Ovary (tissue), 7 donors: ENCODE measurements at regions not wholly inside any gene's neighbourhood (a gene's known extent, or its start where the extent isn't known, plus 50 kb on each side); places are given as distances from the start of the nearest gene placed in this dataset.

Experiments
- DNase-seq, 5 donors: peaks; one replicate each; pipeline ENCODE4 v3.0.0-alpha.2; 2019 to 2020
- H3K27ac ChIP-seq, 2 donors: fragments of 200-600 bp; one replicate each; pipeline versions ENCODE4 v1.5.1 to v1.8.0; 2019 to 2022
- H3K27me3 ChIP-seq: fragments of 200-600 bp; one replicate; pipeline ENCODE4 v1.8.0; 2022
- H3K36me3 ChIP-seq: fragments of 200-600 bp; sonication (generic); one replicate; pipeline ENCODE4 v1.5.1; 2019
- H3K4me1 ChIP-seq: one replicate; pipeline ENCODE4 v1.8.1; 2013; ENCODE audit warnings: mild to moderate bottlenecking, moderate library complexity; ENCODE audit not compliant: insufficient read depth
- H3K4me3 ChIP-seq: fragments of 200-600 bp; sonication (generic); one replicate; pipeline ENCODE4 v1.5.1; 2017
- H3K9me3 ChIP-seq, 2 donors: fragments of 200-600 bp in 1 of 2; sonication (generic) in 1 of 2; one replicate each; pipeline versions ENCODE4 v1.5.1 to v1.8.1; 2013 to 2019; ENCODE audit warnings: mild to moderate bottlenecking in 1 of 2, moderate library complexity in 1 of 2
- EP300 ChIP-seq: sonication (generic); formaldehyde crosslinking; IDR thresholded peaks from one replicate; pipeline ENCODE4 v1.6.1; 2017; ENCODE audit warnings: antibody characterized with exemption
- POLR2A ChIP-seq: fragments of 450-650 bp; IDR thresholded peaks from one replicate; pipeline ENCODE4 v1.6.1; 2017; ENCODE audit warnings: antibody characterized with exemption, mild to moderate bottlenecking, moderate library complexity
- WGBS, 3 donors: extraction: QIAGEN DNeasy Blood & Tissue Kit in 1 of 3; methylation state at CpG; one replicate each; pipeline versions ENCODE4 v1.1.5 to v1.1.7; 2013 to 2017; 5-methylcytosine and 5-hydroxymethylcytosine counted together
- intact Hi-C, 4 donors: fragments of 100-400 bp; cut with DNase I; formaldehyde crosslinking; loops; one replicate each; pipeline versions ENCODE4 v1.11.0 to v1.15.1; 2022 to 2023
- TF ChIP-seq, protein P1 (sequence below), 3 donors: fragments of 450-650 bp in 2 of 3; fragments of 200-600 bp in 1 of 3; IDR thresholded peaks; one replicate each; pipeline versions ENCODE4 v1.5.1 to v1.8.0; 2016 to 2022; ENCODE audit warnings: antibody characterized with exemption in 3 of 3, mild to moderate bottlenecking in 1 of 3
- donor health status: DM: no; HTN: no; CAD: no; lungs with moderate emphysema.
- donor health status: DM: no; HTN: no; CAD: no.
- donor health status: Bipolar disorder and iron deficiency.
- donor health status: DM: no; HTN: no; CAD: no.
- donor health status: DM: yes; HTN: yes; CAD: no.

DNA sequence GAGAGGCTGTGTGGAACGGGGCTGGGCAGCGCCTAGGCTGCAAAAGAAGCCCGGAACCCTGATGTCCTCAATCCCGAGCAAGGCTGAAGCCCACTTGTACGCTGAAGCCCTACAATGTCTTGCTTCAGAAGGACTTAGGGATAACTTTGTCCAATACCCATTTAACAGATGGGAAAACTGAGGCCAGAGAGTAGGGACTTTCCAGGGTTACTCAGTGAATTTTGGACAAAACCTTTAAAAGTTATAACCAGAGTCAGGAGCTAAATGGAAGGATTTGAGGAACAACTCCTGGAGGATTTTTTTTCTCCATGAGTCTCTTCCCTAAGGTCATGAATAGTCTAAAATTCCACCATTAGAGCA, 161.2 kb downstream of the IRX5 start:
- Histone ChIP-seq H3K4me1 (no peaks in the 10 kb centered on the region), H3K36me3 (no peaks in the 10 kb centered on the region), H3K9me3 (no peaks in the 10 kb centered on the region), H3K4me3 (no peak overlapping the region), H3K27ac (no peak overlapping the region), H3K27me3 (no peaks in the 10 kb centered on the region)
- 83 to 95% (median 88%) methylated on average over 5 of the region's 5 CpGs for WGBS, 3 donors
- intact Hi-C loops: no loop called here
- no peak for DNase-seq
- no peak for TF ChIP-seq EP300
- no peak for TF ChIP-seq POLR2A

DNA sequence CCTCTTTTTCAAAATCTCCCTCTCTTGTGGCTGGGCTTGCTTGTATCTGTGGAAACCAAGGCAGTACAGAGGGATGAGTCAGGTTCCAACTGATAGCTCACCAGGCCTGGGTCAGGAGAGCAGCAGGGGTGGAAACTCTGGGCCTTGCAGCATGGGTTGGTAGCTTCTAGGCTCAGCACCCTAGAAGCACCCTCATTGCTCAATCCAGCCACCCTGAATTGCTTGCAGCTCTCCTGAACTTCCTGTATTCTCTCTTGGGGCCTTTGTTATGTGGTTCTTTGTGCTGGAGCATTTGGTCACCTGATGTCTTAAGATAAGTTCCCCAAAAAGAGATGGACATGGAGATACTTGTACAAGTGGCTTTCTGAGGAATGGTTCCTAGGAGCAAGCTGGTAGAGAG, 169.4 kb downstream of the IRX5 start:
- H3K9me3 ChIP-seq: no peaks in the 10 kb centered on the region
- no peak for DNase-seq
- H3K27me3 ChIP-seq: no peaks in the 10 kb centered on the region
- no peak for TF ChIP-seq EP300
- TF ChIP-seq, protein P1, sequence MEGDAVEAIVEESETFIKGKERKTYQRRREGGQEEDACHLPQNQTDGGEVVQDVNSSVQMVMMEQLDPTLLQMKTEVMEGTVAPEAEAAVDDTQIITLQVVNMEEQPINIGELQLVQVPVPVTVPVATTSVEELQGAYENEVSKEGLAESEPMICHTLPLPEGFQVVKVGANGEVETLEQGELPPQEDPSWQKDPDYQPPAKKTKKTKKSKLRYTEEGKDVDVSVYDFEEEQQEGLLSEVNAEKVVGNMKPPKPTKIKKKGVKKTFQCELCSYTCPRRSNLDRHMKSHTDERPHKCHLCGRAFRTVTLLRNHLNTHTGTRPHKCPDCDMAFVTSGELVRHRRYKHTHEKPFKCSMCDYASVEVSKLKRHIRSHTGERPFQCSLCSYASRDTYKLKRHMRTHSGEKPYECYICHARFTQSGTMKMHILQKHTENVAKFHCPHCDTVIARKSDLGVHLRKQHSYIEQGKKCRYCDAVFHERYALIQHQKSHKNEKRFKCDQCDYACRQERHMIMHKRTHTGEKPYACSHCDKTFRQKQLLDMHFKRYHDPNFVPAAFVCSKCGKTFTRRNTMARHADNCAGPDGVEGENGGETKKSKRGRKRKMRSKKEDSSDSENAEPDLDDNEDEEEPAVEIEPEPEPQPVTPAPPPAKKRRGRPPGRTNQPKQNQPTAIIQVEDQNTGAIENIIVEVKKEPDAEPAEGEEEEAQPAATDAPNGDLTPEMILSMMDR (IDR thresholded peaks at IDR 0.05): no peak
- TF ChIP-seq POLR2A: no peak
- H3K4me1 ChIP-seq: no peaks in the 10 kb centered on the region
- no peak overlapping the region for H3K4me3 ChIP-seq
- intact Hi-C loops: no loop called here
- H3K27ac ChIP-seq: no peak overlapping the region
- H3K36me3 ChIP-seq: no peaks in the 10 kb centered on the region

DNA sequence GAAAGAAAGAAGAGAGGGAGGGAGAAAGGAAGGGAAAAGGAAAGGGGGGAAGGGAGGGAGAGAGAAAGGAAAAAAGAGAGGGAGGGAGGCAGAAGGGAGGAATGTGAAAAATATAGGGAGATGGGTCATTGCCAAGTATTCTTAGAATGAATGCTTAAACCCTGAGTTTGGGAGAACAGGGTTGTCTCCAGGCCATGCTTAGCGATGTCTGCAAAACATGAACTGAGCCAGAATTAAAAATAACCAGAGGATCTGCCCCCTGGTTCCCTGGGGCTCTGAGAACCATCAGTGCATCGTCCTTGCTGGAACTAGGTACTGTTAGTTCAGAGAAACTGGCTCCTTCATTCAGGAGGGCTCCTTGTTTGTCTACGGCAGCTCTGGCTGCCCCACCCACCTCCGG, 170.4 kb downstream of the IRX5 start:
- TF ChIP-seq POLR2A: no peak
- TF ChIP-seq, protein P1 (IDR thresholded peaks at IDR 0.05): no peak
- no peak for TF ChIP-seq EP300
- intact Hi-C loops: no loop called here
- no peak for DNase-seq
- no peak overlapping the region for H3K4me3 ChIP-seq
- H3K27me3 ChIP-seq: no peaks in the 10 kb centered on the region
- 14 to 22% (median 18%) methylated on average over 4 of the region's 4 CpGs for WGBS, 3 donors
- no peaks in the 10 kb centered on the region for H3K4me1 ChIP-seq
- no peaks in the 10 kb centered on the region for H3K36me3 ChIP-seq
- no peak overlapping the region for H3K27ac ChIP-seq
- H3K9me3 ChIP-seq: no peaks in the 10 kb centered on the region

DNA sequence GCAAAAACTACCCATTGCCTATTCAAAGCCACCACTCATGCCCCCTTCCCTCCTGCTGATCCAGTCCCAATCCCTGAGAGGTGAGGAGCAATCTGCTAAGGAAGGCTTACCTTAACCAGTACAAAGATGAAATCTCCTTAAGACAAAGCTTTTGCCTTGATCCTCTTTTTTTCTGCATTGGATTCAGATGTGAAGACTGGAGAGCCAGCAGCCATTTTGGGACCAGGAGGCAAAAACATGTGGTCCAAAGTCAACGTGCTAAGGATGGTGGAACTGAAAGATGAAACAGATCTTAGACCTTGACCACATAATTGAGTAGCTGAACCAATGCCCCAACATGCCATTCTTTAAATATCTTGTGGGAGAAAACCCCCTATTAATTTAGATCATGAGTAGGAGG, 171.4 kb downstream of the IRX5 start:
- DNase-seq: no peak
- H3K27me3 ChIP-seq: no peaks in the 10 kb centered on the region
- H3K36me3 ChIP-seq: no peaks in the 10 kb centered on the region
- no peak overlapping the region for H3K4me3 ChIP-seq
- TF ChIP-seq, protein P1 (IDR thresholded peaks at IDR 0.05): no peak
- TF ChIP-seq EP300 (no peak), POLR2A (no peak)
- H3K9me3 ChIP-seq: no peaks in the 10 kb centered on the region
- intact Hi-C loops: no loop called here
- no peaks in the 10 kb centered on the region for H3K4me1 ChIP-seq
- WGBS, 3 donors: 30 to 65% (median 40%) methylated on average over 1 of the region's 1 CpG
- no peak overlapping the region for H3K27ac ChIP-seq

GRCh38 chr16:55102531-55102930, 171.9 kb downstream of the IRX5 start:
- 45 to 52% (median 48%) methylated on average over 4 of the region's 4 CpGs for WGBS, 3 donors
- Histone ChIP-seq H3K4me1 (no peaks in the 10 kb centered on the region), H3K36me3 (no peaks in the 10 kb centered on the region), H3K27me3 (no peaks in the 10 kb centered on the region), H3K27ac (no peak overlapping the region), H3K4me3 (no peak overlapping the region), H3K9me3 (no peaks in the 10 kb centered on the region)
- DNase-seq: no peak
- TF ChIP-seq, protein P1 (IDR thresholded peaks at IDR 0.05): no peak
- TF ChIP-seq POLR2A: no peak
- TF ChIP-seq EP300: no peak
- intact Hi-C loops: no loop called here
